Stimulated activated CD4-positive, alpha-beta T cell treated with anti-CD3 and anti-CD28 coated beads, Interleukin-1b, Interleukin-23, amount 100 ng/mL, for 48 hours (primary cell): ENCODE measurements at regions not wholly inside any gene's neighbourhood (a gene's known extent, or its start where the extent isn't known, plus 50 kb on each side); places are given as distances from the start of the nearest gene placed in this dataset.

Source experiments
- DNase-seq: peaks from one replicate; pipeline ENCODE4 v3.0.0-alpha.2; 2020

DNA sequence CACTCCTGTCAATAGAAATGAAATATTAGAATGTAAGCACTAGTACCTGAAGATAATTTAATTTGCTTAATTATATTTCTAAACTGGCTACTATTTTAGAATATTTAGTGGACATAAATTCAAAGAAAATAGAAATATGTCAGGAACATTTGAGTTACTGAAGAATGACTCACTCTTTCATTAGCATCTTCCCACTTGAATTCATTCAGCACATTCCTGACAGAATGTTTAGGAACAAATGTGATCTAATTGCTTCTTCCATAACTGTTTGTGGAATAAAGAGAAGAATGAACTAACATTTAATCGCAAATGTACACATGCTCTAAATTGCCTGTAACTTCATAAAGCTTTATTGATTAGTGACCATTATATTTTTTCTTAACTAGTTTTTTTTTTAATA lies 306.2 kb upstream of the ADAMTSL1 start:
- no peak for DNase-seq

DNA sequence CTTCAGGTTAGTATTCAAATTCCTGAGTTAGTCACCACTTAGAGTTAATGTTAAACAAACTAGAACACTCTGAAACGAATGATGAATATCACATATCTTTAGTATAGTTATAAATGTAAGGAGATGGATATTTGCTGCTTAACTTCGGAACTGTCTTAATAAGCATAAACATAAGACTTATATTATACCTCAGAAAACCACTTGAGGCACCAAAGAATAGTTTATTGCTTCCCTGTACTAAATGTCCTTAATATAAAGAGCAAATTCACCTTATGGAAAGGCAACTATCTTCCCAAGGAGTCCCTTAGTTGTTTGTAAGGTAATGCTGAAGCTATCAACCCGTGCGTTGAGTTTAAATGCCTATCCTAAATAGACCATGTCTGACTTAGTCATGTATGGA lies 300.0 kb upstream of the ADAMTSL1 start:
- no peak for DNase-seq

DNA sequence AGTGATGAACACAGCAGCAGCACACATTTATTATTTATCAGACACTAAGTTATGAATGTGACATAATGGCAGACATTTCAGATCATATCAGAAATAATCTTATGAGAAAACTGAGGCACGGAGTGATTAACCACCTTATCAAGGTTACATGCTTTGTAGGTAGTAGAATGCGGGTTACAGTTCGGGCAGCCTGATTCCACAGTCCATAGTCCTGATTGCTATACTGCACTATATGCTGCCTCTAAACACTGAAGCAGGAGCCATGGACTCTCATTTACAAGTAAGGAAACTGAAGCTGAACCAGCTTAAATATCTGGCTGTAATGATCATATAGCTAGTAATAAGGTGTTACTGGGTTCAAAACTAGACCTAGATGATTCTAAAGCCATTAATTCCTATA lies 291.3 kb upstream of the ADAMTSL1 start:
- no peak for DNase-seq

DNA sequence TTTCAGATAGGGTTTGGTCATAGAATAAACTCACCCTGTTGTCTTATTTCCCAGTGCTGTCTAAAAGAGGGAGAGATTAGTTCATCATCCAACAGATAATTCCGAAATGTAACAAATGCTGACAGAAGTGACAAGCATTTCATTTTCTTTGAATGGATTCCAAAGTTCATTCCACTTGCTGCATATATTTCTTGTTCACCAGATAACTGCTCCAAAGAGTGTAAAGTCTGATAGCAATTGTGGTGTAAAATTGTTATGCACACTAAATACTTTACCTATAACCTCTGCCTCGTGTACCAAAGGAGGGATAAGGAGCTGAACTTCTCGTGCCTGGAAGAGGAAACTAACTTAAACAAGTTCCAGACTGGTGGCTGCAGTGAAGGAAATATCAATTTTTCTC lies 290.0 kb upstream of the ADAMTSL1 start:
- no peak for DNase-seq

DNA sequence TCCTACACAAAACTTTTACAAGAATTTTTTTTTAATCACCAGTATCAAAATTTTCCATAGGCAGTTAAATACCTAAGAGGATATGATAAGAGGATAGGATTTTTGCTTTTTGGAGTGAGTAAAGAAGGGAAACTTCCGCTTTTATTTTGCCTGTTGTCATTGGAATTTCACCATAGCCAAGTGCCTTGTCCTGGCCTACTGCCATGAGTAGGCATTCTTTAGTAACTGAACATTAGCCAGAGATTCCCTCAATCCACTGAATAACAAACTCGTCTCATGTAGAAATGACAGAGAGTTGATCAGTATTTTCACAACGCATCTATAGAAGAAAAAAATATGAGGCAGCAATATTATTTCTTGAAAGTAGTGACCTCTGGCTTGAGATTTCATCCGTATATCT lies 289.6 kb upstream of the ADAMTSL1 start:
- DNase-seq, result no peak

DNA sequence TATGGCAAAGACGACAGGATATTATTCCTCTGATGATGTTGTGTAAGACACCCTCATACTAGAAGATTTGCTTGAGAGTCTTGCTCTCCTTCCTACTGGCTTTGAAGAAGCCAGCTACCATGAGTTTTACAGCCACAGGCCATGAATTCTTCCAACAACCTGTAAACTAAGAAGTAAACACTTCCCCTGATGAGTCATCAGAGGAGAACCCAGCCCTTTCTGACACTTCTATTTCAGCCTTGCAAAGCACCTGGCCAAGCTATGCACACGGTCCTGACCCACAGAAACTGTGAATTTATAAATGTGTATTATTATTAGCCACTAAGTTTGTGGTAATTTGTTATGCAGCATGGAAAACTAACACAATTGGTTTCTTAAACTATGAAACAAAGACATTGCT lies 288.8 kb upstream of the ADAMTSL1 start:
- no peak for DNase-seq

DNA sequence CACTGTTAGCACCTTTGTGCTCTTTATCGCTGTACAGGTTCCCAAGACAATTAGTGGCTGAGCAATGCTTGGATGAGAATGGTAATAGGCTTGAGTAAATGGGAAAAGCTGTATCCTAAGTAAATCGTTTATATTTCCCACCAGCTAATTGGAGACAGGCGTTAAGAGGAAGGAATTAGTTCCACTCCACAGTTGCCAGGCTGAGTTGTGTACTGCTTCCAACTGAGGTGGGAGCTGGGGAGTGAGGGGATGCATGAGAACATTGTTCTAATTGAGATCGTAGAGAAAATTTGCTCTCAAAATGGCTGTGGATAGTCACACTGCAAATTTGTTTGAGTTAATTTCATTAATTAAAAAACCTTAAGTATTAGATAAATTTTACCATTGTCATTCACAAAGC lies 285.0 kb upstream of the ADAMTSL1 start:
- no peak for DNase-seq

DNA sequence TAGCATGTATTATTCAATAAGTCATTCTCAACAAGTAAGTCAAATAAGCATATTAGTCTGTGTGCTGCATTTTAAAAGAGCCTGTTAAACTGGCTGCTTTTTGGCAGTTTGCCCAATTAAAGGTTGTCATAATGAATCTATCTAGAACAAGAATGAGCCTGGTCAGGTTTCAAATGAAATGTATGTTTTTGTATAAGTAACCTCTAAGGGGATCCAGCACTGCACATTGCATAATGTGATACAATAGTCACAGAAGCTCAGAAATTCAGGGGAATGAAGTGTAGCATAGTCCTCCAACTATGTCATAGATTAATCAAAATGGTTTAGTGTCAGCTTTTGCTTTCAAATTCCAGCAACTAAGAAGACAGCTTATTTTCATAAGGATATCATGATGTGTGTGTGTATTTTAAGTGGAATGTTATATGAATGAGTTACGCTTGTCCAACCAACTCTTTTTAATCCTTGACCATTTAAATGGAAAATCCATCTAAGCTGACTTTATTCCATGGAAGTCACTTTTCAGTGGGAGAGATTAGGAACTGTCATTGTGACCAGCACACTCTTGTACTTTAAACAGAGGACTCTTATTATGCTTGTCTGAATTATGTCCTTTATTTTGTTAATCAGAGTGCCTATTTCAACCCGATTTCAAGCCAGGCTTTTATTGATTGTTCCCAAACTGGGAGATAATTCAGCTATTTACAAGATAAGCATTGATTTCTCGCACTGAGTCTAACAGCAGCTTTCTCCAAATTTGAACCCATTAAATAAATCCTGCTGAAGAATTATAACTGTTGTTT lies 283.9 kb upstream of the ADAMTSL1 start:
- no peak for DNase-seq

DNA sequence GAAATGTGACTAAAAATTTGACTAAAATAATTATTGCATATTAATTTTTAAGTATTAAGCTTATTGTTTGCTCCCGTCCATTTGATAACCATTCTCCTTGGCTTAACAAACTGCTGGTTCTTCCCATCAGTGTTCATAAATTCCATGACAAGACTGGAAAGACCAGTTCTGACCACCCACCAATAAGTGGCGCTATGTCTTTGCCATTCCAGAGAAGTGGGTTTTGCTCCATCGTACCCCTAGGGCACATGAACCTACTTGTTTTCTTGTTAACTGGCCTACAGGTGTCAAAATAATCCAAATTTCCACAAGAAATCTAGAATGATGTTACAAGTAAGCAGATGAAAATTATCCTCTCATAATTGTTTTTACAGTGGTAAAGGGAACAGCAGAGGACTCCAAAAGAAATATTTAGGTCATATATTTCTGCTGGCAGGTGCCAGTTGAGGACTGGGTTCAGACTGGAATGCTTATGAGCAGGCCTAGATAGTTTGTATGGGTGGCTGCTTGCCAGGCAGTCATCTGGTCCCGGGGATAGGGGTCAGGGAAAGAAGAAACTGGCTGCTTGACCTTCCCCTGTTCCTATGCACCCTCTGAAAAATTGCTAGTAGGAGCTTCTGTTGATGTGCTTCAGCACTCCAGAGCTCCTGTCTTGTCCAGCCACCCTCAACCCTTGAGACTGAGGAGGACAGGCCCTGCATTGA lies 283.1 kb upstream of the ADAMTSL1 start:
- no peak for DNase-seq

DNA sequence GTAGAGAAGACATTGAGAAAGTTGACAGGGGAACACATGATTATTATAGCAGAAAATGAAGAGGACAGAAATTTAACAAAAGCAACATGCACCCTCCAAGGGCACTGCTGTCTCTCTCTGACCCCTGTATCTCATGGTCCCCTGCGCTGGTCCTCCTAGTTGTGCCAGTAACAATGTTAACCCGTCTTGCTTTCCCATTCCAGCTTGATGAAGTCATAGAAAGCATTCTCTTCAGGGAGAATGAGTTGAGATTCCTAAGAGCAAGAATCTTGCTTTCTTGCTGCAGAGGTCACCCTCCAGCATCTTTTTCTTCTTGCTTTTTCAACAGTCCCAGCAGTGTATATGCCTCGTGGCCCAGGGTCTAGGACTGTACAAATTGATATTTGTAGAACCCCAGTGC lies 279.6 kb upstream of the ADAMTSL1 start:
- DNase-seq, result no peak

DNA sequence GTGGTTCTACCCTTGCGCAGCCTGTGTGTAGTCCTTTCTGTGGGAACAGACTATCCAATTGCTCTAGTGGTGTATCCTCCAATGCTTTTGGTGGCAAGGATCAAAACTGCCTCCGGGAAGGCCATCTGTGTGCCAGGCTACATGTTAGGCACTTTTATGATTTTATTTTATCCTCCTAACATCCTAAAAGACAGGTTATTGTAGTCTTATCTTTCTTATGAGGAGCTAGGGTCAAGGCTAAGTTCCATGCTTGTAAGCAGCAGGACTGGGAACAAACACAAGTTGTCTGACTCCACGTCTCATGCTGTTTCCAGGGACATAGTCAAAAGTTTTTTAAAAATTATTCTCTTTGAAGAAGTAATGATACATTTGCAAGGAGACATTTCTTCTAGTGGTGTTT lies 278.7 kb upstream of the ADAMTSL1 start:
- no peak for DNase-seq

DNA sequence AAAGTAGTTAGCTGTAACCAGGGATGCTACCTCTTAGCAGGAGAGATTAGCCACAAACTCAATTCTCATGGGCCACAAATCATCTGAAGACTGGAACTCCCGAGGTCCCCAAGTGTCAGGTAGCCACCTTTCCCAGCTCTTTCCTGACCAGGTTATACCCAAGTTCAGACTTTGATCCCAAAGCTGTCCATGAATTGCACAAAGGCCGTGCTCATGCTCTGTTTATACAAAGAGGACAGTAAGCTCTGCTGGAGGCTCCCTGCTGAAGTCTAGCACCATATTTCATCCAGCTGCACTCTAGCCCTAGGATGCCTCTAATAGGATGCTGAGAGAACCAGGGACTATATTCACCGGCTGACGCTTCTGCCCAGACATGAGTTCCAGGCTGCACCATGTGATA lies 271.0 kb upstream of the ADAMTSL1 start:
- no peak for DNase-seq

DNA sequence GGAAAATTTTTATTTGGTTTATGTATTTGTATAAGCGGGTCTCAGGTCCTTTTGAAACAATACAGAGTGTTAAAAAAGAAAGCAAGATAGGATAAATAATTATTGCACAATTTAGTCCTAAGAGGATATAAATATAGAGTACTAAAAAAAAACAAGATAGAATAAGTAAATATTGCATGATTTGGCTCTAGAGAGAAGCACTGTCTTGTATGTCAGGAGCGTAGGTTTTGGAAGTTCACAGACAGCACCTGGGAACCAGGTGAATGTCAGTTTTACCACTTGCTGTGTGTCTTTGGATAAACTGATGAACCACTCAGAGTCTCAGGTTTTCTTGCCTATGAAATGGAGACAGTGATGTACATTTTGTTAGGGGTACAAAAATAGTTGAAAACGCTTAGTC lies 266.2 kb upstream of the ADAMTSL1 start:
- no peak for DNase-seq

DNA sequence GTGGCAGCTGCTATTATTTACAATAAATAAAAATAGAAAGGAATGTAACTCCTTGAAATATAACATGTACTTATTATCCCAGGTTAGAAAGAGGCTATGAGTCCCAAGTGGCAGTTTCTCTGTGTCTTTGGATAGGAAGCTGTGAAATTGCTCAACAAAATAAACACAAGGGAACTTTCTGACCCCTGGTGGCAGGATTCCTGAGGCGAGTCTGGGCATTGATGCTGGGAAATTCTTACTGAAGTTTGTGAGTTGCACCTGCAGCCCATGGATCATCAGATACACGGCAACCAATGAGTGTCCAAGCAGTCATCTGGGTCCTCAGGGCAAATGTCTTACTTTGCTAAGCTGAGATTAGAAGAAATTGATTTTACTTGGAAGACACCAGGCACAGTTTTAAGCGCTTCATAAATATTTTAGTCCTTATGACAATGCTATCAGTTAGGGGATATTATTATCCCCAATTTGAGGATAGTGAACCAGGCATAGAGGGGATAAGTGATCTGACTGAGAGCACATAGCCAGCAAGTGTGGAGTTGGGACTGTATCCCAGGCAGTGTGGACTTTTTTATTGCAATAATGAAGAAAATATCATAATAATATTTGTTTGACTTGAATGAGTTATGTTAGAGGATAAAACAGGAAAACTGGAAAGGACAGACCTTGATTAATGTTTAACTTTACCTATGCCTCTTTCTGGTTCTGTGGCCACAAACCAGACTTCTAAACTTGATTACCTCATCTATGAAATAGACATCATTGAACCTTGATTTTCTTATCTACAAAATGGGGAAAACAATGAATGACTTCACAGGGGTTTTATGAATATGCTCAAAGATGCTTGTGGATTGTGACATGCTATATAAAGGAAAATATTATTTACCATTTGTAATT lies 265.5 kb upstream of the ADAMTSL1 start:
- DNase-seq, result no peak

DNA sequence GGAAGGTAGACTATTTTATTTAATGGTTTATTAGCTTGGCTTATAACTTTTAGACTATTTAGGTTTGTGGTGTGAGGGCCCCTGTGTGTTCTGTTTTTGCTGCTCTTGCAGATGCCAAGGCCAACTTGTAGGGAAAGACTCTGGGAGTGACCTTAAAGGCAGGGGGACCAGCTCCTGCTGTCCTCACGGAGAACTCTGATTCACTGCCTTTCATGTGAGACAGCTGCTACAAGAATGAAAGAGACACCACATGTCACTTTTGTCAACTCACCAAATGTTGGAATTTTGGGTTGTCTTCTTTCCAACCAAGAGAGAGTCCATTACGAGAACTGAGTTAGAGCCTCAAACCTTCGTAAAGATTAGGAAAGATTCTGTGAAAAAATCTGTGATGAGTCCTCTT lies 258.3 kb upstream of the ADAMTSL1 start:
- DNase-seq, result no peak

DNA sequence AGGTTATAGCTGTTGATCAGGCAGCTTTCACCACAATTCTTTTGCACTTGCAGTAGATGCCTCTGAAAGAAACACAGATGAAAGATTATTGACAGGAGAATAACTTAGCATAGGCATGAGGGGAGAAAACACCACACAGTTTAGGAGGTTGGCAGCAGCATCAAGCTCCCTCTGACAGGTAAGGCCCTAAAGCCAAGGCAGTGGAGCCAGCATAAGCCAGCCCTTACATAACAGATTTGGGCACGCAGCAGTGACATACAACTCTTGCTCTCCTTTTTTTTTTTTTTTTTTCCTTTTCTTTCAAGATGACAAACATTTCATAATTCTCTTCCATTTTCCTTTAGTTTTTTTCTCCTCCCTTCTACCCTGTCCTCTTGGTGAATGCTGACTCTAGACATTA lies 257.6 kb upstream of the ADAMTSL1 start:
- DNase-seq, result no peak

DNA sequence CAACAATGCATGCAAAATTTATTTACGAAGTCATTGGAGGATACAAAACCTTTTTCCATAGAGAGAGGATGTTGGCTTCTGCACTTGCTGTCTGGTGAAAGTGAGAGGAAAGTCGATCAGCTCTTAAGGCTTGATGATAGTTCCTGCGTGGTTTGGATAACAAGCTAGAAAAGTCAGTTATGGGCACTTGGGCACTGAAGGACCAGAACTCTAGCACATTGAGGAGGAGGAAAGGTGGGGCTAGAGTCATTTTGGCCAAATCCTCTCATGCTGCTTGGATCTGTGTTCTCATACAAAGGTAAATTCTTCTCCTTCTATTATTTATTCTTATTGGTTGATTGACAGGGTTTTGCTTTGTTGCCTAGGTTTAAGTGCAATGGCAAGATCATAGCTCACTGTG lies 245.9 kb upstream of the ADAMTSL1 start:
- no peak for DNase-seq

DNA sequence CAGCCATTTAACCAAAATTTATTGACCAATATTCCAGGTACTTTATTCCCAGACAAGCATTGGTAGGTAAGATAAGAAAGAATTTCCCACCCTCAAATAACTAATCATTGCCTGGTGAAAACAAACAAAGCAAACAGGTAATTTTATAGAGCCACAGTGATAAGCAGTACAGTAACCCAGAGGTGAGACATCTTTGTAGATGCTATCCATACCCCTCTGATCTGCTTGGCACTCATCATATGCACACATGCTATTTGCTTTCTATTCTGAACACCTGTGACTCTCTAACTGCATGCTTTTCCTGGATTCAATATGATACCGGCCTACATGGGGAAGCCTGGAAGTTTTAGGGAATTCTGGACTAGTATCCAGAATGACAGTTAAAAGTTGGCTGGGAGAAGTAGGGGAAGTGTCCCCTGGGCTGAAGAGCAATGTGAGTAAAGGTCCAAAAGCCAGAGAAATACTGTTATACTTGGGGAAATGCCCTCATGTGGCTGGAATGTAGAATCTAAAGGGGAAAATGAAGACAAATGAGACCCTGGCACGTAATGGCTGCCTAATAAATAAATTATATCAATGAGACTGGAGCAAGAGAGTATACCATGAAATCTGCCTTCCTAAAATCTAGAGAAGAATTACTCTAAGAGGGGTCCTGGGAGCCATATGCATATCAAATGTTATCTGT lies 243.8 kb upstream of the ADAMTSL1 start:
- no peak for DNase-seq

DNA sequence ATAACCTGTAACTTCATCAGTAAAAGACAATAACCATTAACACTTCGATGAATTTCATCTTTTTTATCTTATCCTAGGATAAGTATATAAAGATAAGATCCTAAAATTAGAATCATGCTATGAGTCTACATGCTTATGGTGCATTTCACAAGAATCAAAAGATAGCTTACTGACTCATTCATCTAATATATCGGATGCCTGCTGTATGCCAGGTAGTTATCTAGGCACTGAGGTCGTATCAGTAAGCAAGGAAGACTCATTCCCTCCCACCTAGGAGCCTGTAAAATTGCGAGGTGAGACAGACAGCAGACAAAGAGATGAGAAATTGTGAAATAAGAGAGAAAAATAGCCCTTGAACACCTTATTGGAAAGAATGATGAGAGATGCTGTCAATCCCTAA lies 240.6 kb upstream of the ADAMTSL1 start:
- DNase-seq, result no peak

DNA sequence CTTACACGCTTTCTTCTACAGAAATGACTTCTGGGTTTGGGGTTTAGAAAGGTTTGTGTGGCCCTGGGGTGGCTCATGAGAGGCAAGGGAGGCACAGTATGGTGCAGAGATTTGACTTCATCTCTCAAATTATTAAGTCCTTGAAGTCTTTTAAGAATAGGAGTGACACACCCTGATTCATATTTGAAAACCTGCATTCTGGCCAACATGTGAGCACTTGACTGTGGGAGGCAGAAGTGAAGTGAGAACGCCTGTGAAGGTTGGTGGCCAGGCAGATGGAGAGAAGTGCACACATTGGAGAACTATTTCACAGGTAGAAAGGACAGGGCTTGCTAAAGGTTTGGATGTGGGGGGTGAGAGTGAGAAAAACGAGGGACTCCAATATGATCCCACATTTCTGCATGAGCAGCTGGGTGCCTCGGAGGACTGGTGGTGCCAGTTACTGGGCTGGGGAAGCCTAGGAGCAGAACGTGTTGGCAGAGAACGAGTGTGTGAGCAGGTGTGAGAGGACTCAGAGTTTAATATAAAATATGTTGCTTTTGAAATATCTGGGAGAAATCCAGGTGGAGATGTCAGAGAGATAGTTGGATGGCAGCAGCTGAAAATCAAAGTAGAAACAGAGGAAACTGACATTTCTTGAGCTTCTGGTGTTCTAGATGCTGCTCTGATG lies 240.0 kb upstream of the ADAMTSL1 start:
- no peak for DNase-seq

DNA sequence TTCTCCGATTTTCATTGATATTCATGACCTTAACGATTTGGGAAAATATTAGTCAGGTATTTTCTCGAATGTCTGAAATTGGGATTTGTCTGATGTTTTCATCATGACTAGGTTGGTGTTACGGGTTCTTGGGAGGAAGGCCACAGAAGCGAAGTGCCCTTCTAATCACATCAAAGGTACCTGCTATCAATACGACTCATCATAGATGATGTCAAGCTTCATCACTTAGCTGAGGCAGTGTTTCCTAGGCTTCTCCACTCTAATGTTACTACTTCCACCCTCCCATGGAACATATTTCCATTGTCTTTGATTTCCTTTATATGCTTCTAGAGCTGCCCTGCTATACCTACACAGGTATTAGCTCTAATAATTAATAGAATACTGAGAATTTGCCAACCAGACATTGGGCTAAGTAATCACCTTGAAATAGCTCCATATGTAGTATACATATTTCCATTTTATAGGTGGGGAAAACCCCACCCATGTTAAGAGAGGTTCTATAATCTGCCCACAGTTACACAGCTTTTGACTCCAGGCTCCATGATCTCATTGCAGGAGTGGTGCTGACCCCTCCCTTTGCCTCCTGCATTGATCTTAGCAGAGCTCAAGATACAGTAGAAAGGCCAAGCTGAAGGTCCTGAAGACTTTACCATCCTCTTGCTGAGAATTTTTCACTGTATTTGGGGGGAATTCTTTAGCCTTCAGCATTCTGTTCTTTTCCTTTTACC lies 238.6 kb upstream of the ADAMTSL1 start:
- no peak for DNase-seq

DNA sequence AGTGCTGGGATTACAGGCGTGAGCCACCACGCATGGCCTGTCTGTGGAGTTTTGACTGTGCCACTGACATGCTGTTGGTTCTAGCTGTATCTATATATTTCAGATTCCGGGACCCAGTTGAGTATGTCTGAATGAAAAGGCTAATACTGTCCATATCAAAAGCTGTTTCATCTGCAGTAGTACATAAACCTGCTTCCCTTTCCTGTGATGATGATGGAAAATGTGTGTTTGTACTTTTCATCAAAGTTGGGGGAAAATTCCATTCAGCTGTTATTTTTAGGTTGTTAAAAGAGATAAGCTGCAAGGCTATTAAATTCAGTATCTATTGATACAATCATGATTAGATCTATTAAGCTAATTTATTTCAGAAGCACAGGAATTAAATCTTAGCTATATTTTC lies 237.6 kb upstream of the ADAMTSL1 start:
- DNase-seq, result no peak
